ENCODE measurements at regions not wholly inside any gene's neighbourhood (a gene's known extent, or its start where the extent isn't known, plus 50 kb on each side); places are given as distances from the start of the nearest gene placed in this dataset.
A peak's percentile ranks its signal among the peaks of the same experiment; 100 is the strongest.

- peak; percentile 26 for DNase-seq
- no peaks in the 10 kb centered on the region for H3K9me3 Mint-ChIP-seq (ENCODE audit: low read depth, unreplicated experiment)
- CTCF ChIA-PET = interaction anchor here (0.8 kb wide), 1 partner anchor 22 kb away, joined by 3 read pairs; no protein-coding TSS in a partner anchor
- H3K27me3 Mint-ChIP-seq (ENCODE audit: unreplicated experiment) = no peaks in the 10 kb centered on the region
- peaks cover 25% of the 10 kb centered on the region for H3K4me1 Mint-ChIP-seq (ENCODE audit: low read depth, unreplicated experiment)
- no peaks in the 10 kb centered on the region for H3K36me3 Mint-ChIP-seq (ENCODE audit: insufficient read depth, unreplicated experiment)
- H3K4me3 Mint-ChIP-seq (ENCODE audit: low read depth, unreplicated experiment) = no peak overlapping the region
- TF ChIP-seq CTCF (IDR thresholded peaks at IDR 0.05; ENCODE audit: unreplicated experiment) = no peak
- intact Hi-C loops (cut with micrococcal nuclease; ENCODE audit: unreplicated experiment) = loop anchor here (2.0 kb wide), 1 partner anchor 16 kb away; no protein-coding TSS in a partner anchor
- no TSS peak for BruUV-seq (replicated peaks)
- peak overlapping the region; percentile 38 for H3K27ac Mint-ChIP-seq (ENCODE audit: unreplicated experiment)
Observed at GRCh38 chr5:125717209-125717608, 706.0 kb upstream of the GRAMD2B start.

GRCh38 chr5:125719681-125720347 is 703.4 kb upstream of the GRAMD2B start:
- DNase-seq = no peak
- Mint-ChIP-seq H3K27me3 (ENCODE audit: unreplicated experiment) (no peaks in the 10 kb centered on the region), H3K27ac (ENCODE audit: unreplicated experiment) (no peak overlapping the region), H3K9me3 (ENCODE audit: low read depth, unreplicated experiment) (no peaks in the 10 kb centered on the region), H3K36me3 (ENCODE audit: insufficient read depth, unreplicated experiment) (no peaks in the 10 kb centered on the region), H3K4me1 (ENCODE audit: low read depth, unreplicated experiment) (peaks cover 25% of the 10 kb centered on the region), H3K4me3 (ENCODE audit: low read depth, unreplicated experiment) (no peak overlapping the region)
- no TSS peak for BruUV-seq (replicated peaks)
- CTCF ChIA-PET = interaction anchor here (0.5 to 0.7 kb wide), 2 partner anchors 359 to 777 kb away, joined by 3 to 4 read pairs; no protein-coding TSS in a partner anchor
- intact Hi-C loops (cut with micrococcal nuclease; ENCODE audit: unreplicated experiment) = no loop called here
- no peak for TF ChIP-seq CTCF (IDR thresholded peaks at IDR 0.05; ENCODE audit: unreplicated experiment)

- CTCF ChIA-PET = interaction anchor here (0.7 kb wide), 1 partner anchor 359 kb away, joined by 3 read pairs; no protein-coding TSS in a partner anchor
- no TSS peak for BruUV-seq (replicated peaks)
- Mint-ChIP-seq H3K36me3 (ENCODE audit: insufficient read depth, unreplicated experiment) (no peaks in the 10 kb centered on the region), H3K4me1 (ENCODE audit: low read depth, unreplicated experiment) (peaks cover 25% of the 10 kb centered on the region), H3K27ac (ENCODE audit: unreplicated experiment) (no peak overlapping the region), H3K9me3 (ENCODE audit: low read depth, unreplicated experiment) (no peaks in the 10 kb centered on the region), H3K27me3 (ENCODE audit: unreplicated experiment) (no peaks in the 10 kb centered on the region), H3K4me3 (ENCODE audit: low read depth, unreplicated experiment) (no peak overlapping the region)
- intact Hi-C loops (cut with micrococcal nuclease; ENCODE audit: unreplicated experiment) = no loop called here
- no peak for TF ChIP-seq CTCF (IDR thresholded peaks at IDR 0.05; ENCODE audit: unreplicated experiment)
- no peak for DNase-seq
Observed at GRCh38 chr5:125720348-125720685, 702.9 kb upstream of the GRAMD2B start.

GRCh38 chr5:125720721-125721120 is 702.5 kb upstream of the GRAMD2B start:
- Mint-ChIP-seq H3K36me3 (ENCODE audit: insufficient read depth, unreplicated experiment) (no peaks in the 10 kb centered on the region), H3K9me3 (ENCODE audit: low read depth, unreplicated experiment) (no peaks in the 10 kb centered on the region), H3K4me3 (ENCODE audit: low read depth, unreplicated experiment) (no peak overlapping the region), H3K27me3 (ENCODE audit: unreplicated experiment) (no peaks in the 10 kb centered on the region), H3K27ac (ENCODE audit: unreplicated experiment) (no peak overlapping the region), H3K4me1 (ENCODE audit: low read depth, unreplicated experiment) (peaks cover 24% of the 10 kb centered on the region)
- no peak for DNase-seq
- intact Hi-C loops (cut with micrococcal nuclease; ENCODE audit: unreplicated experiment) = no loop called here
- TF ChIP-seq CTCF (IDR thresholded peaks at IDR 0.05; ENCODE audit: unreplicated experiment) = no peak
- no TSS peak for BruUV-seq (replicated peaks)
- CTCF ChIA-PET = interaction anchor here (0.7 kb wide), 1 partner anchor 358 kb away, joined by 3 read pairs; no protein-coding TSS in a partner anchor
